GM12891 (cell line): ENCODE measurements at regions not wholly inside any gene's neighbourhood (a gene's known extent, or its start where the extent isn't known, plus 50 kb on each side); places are given as distances from the start of the nearest gene placed in this dataset.

Experiments
- POLR2A ChIP-seq: IDR thresholded peaks from 2 replicates; pipeline ENCODE4 v1.6.1; 2011; ENCODE audit warnings: low read depth, low read length, control low read depth
- POLR2AphosphoS5 ChIP-seq: IDR thresholded peaks from 2 replicates; pipeline ENCODE4 v1.6.1; 2011; ENCODE audit warnings: low read depth, low read length, control low read depth
- POU2F2 ChIP-seq: IDR thresholded peaks from 2 replicates; pipeline ENCODE4 v1.6.1; 2011; ENCODE audit warnings: low read depth, mild to moderate bottlenecking, control low read depth, low read length, moderate library complexity

GRCh38 chr9:13459071-13459470, 179.6 kb upstream of the MPDZ start:
- TF ChIP-seq POU2F2, result no peak
- TF ChIP-seq POLR2AphosphoS5, result no peak
- TF ChIP-seq POLR2A, result no peak
